HG02981 (cell line): ENCODE measurements at regions not wholly inside any gene's neighbourhood (a gene's known extent, or its start where the extent isn't known, plus 50 kb on each side); places are given as distances from the start of the nearest gene placed in this dataset.

Experiments
- ATAC-seq: cut with Tn5 transposase; IDR thresholded peaks from one replicate; pipeline ENCODE4 v1.9.1; 2021; ENCODE audit warnings: mild to moderate bottlenecking, moderate library complexity; ENCODE audit not compliant: unreplicated experiment

DNA sequence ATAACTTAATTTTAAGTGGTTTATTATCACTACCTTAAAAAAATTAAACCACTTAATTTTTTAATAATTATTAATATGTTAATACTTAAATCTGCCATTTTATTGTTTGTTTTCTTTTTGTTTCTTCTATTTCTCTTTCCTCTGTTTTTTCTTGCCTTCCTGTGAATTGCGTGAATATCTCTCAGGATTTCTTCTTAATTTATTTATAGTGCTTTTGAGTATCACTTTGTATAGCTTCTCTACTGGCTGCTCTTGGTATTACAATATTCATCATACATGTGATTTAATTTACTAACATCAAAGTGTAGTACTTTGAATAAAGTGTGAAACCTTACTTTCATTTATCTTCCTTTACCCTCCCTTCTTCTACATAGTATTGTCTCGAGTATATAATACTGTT, 349.5 kb upstream of the CPXCR1 start:
- no peak for ATAC-seq

DNA sequence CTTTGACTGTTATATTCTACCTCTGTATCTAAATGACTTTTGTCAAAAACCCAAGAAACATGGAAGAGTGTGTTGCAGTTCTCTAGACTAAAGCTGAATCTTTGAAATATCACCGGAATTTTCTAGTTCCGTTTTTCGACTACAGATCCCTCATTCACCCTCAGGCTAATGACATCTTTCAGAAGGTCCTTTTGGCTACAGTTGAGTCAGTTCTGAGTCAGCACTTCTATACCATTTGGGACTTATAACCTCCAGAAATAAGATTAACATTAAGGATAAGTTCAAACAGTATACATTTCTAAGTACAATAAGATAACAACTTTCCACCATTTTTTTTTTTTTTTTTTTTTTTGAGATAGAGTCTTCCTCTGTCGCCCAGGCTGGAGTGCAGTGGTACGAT, 331.0 kb upstream of the CPXCR1 start:
- ATAC-seq = no peak

DNA sequence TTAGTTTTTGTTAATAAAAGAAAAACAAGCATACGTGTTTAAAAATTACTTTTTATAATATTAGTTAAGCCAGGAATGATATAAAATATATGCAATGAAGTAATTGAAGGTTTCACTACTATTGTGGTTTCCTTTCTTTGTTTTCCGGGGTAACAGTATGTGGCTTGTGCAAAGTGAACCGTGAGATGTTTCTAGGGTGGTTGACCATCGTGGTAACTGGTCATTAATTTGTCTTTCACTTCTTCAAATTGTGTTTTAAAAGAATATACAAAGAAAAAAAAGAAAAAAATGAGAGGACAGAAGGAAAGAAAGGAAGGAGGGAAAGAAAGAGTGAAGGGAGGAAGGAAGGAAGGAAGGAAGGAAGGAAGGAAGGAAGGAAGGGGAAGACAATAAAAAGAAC, 330.1 kb upstream of the CPXCR1 start:
- ATAC-seq = no peak

DNA sequence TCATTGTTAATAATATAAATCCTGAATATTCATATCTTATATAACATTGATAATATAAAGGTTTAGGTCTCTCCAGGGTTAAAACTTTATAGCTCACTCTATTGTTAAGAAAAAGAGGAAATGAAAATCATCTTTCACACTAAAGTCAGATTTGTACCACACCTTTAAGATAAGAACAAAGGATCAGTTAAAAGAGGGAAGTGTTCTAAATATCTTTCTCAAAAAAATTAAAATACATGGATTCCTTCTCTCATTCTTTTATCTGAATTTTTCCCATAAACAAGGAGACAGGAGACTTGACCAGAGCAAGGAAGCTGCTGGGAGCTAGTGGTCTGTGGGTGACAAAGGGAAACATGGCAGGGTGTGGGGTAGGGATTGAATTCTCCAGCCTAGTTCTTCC, 323.0 kb upstream of the CPXCR1 start:
- no peak for ATAC-seq

DNA sequence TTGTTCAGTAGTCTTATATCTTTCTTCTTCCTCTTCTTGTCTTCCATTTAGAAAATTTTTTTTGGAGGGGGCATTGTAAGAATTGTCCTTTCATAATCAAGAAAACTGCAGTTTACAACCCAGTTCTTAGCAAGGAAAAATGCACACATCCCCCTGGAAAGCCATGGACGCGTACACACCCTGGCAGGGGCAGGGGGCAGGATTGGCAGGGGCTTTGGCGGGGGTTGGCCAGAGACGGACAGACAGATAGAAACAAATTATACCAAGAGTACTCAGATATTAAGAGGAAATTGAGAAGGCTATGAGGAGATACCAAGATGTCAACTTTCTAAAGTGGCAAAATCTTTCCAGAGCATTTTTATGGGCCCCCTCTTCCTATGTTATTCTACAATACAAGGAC, 322.5 kb upstream of the CPXCR1 start:
- ATAC-seq = no peak

DNA sequence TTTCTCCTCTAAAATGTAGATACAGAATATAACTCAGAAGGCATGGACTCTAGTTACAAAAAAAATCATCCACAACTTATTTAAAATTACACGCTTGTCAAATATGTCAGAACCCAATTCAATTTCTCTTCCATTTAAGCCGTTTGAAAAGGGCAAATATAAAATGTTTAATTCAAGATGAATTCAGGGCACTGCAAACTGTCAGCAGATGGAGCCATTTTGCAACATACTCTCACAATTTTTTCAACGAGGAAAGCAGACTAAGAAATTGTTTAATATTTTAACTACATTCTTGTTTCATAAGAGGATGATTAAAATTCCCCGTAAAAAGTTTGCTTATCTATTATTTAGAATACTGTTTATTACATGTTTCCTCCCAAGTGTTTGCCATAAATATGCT, 321.3 kb upstream of the CPXCR1 start:
- ATAC-seq = no peak

DNA sequence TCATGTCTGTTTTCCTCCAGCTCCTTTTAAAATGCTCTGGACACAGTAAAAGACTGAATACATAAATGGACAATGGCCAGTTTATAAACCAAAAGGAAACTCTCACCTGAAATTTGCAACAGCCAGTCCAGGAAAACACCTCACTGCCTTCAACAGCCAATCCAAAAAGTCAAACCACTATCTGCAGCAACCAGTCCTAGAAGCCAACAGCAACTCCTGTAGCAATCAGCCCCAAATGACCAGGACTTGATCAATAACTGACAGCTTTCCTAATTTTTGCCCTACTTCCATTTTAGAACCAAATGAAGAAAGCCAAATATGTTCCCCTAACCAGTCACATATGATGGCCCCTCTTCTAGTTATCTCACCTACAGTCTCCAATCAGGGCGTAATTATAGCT, 309.5 kb upstream of the CPXCR1 start:
- no peak for ATAC-seq

DNA sequence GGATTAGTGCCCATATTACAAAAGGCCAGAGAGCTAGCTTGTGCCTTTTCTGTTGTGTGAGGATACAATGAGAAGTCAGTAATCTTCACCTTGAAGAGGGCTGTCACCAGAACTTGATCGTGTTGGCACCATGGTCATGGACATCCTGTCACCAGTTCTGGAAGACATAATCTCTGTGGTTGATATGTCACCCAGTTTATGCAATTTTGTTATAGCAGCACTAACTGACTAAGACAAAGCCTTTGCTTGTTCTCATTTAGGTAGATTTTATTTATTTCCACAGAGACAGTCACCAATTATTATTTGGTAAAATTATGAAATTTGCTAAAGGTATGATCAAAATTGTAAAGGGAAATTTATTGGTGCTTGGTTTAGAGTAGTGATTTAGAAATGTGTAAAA, 308.8 kb upstream of the CPXCR1 start:
- no peak for ATAC-seq

DNA sequence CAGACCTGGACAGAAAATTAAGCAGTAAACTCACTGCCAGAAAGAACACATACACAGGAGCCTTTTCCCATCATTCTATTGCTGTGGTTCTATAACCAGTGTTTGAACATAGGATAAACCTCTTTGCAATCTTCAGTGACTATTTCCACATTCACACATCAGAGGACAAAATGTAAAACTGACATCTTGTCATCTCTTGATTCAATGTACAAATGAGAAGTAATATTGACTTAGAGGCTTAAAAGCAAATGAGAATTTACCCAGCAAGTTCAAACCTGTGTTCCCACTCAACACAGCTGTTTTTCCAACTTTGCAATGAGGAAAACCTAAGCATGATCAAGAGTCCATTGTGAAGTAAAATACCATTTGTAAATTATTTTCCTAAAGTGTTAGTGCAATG, 307.1 kb upstream of the CPXCR1 start:
- no peak for ATAC-seq
